GM21423 (cell line): ENCODE measurements at regions not wholly inside any gene's neighbourhood (a gene's known extent, or its start where the extent isn't known, plus 50 kb on each side); places are given as distances from the start of the nearest gene placed in this dataset.

ENCODE experiments used
- ATAC-seq: cut with Tn5 transposase; IDR thresholded peaks from one replicate; pipeline ENCODE4 v1.9.1; 2021; ENCODE audit warnings: mild to moderate bottlenecking, moderate library complexity; ENCODE audit not compliant: unreplicated experiment

DNA sequence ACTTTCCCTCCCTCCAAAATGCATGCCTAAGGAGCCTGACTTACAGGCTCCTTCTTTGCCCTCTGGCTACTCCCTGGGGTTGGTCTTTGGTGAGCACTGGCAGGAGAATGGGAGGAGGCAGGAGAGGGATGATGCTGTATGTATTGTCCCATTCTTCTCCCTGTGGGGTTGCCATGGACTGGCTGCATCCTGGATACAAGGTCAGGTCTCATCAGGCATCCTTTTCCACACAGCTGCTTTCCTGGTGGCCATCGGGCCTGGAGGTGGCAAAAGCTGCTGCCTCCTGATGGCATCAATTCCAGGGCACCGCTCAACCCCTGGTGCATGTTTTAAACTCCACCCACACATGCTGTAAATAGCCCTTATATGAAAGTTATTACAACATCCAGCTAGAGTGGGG, 257.2 kb downstream of the ETS1 start:
- ATAC-seq, result no peak

GRCh38 chr11:128328955-128329551, 258.3 kb downstream of the ETS1 start:
- no peak for ATAC-seq

DNA sequence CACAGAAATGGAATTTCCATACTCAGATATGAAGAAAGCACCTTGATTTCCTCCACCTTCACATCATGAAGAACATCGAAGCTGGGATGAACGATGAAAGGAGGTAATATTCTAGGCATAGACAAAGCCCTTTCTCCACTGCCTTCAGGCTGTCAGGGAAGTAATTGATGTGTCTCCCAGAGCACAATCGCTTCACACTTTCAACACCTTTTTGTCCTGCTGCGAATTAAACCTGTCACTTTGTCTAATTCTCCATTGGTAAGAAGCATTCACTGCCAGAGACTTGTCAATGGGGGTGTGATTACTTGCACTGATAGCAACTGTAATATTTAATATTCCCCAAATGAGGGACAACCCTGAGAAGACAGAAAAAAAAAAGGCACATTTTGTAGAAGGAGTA, 260.1 kb downstream of the ETS1 start:
- ATAC-seq, result no peak

GRCh38 chr11:128326791-128327190, 260.6 kb downstream of the ETS1 start:
- ATAC-seq, result no peak

- no peak for ATAC-seq
Measured at GRCh38 chr11:128324531-128325141, 262.7 kb downstream of the ETS1 start.

- no peak for ATAC-seq
Measured at GRCh38 chr11:128324051-128324481, 263.3 kb downstream of the ETS1 start.

- ATAC-seq, result peak; percentile 40
Measured at GRCh38 chr11:128323381-128323780, 264.0 kb downstream of the ETS1 start.

DNA sequence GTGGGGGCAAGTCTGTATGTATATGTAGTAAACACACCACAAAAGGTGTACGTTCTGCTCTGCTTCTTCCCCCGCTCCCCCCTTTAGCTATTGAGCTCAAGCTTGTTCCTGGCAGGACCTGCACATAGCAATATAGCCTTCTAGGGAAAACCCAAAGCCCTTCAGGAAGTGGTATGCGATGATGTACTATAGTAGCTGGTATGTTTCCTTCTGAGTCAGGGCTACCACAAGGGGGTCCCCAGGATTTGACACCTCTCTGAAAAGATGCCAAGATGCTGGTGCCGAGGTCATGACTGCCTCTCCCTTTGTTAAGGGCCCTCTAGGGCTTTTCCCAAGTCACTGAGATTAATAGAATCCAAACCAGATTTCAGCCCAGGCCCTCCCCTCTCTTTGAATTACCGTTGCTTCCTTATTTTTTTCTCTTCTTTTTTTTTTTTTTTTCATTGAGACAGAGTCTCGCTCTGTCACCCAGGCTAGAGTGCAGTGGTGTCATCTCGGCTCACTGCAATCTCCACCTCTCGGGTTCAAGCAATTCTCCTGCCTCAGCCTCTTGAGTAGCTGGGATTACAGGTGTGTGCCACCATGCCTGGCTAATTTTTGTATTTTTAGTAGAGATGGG, 268.4 kb downstream of the ETS1 start:
- peak; percentile 95 for ATAC-seq

GRCh38 chr11:128316541-128317227, 270.7 kb downstream of the ETS1 start:
- ATAC-seq, result no peak

DNA sequence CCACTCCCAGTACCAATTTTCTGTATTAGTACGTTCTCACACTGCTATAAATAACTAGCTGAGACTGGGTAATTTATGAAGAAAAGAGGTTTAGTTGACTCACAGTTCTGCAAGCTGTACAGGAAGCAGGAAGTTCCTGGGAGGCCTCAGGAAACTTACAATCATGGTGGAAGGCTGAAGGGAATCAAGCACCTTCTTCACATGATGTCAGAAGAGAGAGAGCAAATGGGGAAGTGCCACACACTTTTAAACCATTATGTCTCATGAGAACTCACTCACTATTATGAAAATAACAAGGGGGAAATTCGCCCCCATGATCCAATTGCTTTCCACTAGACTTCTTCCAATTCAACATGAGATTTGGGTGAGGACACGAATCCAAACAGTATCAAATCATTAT, 271.4 kb downstream of the ETS1 start:
- no peak for ATAC-seq

DNA sequence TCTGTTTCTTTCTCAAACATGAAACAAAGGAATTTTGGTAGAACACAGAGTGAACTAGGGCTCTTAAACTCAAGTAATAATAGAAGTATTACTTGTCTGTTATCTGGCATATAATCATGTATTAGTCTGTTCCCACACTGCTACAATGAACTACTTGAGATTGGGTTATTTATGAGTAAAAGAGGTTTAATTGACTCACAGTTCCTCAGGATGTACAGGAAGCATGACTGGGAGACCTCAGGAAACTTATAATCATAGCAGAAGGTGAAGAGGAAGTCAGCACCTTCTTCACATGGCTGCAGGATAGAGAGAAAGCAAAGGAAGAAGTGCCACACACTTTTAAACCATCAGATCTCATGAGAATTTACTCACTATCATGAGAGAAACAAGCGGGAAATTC, 273.4 kb downstream of the ETS1 start:
- ATAC-seq, result no peak

DNA sequence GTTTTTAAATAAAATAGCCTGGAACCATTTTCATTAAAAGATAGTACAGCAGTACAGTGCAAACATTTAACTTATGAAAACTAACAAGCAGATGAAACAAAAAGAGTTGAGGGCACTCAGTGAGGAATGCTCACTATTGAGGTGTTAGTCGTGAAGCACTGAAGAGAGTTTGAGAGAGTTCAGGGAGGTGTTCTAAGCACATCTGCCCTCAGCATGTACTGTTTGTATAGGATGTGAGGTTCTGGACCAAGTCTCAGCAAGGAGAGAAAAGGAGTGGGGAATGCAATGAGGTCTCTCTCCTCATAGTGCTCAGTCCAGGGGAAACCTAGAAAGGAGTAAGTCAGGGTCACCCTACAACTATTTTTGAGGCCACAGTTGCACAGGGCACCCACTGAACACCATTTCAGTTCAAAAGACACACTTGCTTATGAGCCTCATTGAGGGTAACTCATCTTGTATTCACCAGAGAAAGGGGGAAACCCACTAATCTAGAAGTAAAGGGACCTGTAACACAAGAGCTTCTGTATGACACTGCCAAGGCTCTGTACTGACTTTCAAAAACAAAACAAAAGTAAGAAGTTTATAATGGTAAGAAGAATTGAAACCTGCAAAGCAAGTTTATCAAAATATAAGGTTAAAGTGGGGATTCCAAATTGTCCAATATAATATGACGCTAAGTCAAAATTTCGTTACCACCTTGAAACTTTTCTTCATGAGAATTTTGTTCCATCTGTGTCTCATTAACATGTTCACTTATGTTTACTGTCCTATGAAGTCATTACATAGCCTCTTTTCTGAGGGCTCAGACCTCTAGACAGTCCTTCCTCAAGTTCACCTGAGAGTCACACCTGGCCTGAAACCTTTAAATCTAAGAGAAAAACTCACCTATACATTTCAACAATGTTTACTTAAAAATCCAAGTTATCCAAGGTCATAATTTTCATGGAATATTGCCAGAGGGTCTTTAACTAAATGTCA, 275.3 kb downstream of the ETS1 start:
- peak; percentile 67 for ATAC-seq

DNA sequence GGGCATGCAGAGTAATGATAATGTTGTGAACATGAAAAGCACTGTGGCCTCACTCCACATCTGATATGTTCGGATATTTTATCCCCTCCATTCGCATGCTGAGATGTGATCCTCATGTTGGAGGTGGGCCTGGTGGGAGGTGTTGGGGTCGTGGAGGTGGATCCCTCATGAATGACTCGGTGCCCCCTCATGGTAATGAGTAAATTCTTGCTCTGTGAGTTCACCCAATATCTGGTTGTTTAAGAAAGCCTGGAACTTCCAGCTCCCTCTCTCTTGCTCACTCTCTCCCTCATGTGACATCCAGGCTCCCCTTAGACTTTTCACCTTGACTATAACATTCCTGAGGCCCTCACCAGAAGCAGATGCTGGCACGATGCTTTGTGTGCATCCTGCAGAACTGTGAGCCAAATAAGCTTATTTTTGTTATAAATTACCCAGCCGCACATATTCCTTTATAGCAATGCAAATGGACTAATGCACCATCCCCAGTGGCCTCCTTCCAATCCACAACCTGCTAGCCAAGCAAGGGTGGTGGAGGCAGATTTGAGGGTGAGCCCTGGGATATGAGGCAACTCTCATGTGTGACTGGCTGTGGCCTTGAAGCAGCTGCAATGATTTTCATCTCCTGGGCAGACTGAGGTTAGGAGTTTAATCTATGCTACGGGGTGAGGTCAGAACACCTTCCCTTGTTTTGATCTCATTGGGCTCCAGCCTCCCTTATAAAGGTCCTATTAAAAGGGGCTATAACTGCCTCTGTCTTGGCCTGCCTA, 276.5 kb downstream of the ETS1 start:
- ATAC-seq, result no peak

- no peak for ATAC-seq
Measured at GRCh38 chr11:128310005-128310404, 277.4 kb downstream of the ETS1 start.

GRCh38 chr11:128308794-128309193, 278.6 kb downstream of the ETS1 start:
- no peak for ATAC-seq

DNA sequence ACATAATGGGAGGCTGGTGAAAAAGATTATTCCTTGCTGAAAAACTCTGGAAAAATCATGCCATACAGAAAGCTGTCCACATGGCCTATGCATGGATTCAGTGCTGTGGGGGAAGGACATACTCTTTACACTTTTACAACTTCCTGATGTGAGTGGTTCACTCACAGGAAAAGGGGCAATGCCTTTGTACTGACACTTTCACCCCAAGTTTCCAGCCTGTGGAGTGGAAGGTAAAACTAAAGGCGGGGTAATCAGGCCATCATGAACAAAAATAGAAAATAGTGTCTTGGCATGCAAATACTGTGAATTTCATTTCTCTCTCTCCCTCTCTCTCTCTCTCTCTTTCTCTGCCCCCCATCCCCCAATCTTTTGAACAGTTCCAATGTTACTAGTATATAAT, 281.8 kb downstream of the ETS1 start:
- ATAC-seq, result no peak

GRCh38 chr11:128304666-128305485, 282.5 kb downstream of the ETS1 start:
- ATAC-seq, result no peak

DNA sequence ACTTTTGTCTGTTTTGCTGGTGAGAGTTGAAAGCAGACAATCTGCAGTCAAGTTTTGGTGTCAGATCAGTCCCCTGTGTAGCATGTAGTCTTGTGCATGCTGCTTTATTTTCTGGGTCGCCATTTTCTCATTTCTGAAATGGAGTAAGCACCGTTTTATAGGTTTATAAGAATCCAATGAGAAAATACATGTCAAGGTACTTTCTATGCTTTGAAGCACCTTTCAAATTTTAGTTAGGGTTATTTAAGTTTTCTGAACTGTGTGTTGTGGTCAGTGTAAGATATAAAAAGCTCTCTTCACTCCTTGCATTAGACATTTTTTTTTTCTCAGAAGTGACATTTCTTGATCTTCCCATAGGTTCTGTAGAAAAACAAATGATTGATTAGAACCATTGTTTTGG, 283.2 kb downstream of the ETS1 start:
- no peak for ATAC-seq

GRCh38 chr11:128303383-128303782, 284.0 kb downstream of the ETS1 start:
- no peak for ATAC-seq
